BE2C (cell line): ENCODE measurements at regions not wholly inside any gene's neighbourhood (a gene's known extent, or its start where the extent isn't known, plus 50 kb on each side); places are given as distances from the start of the nearest gene placed in this dataset.
A peak's percentile ranks its signal among the peaks of the same experiment; 100 is the strongest.

Experiments
- DNase-seq: peaks from one replicate; pipeline ENCODE4 v3.0.0-alpha.2; 2020
- H3K27me3 ChIP-seq: fragments of 250-450 bp; sonication (Bioruptor Pico); 2 replicates; pipeline ENCODE4 v1.5.1; 2020; ENCODE audit warnings: mild to moderate bottlenecking
- H3K36me3 ChIP-seq: fragments of 250-450 bp; sonication (Bioruptor Pico); 2 replicates; pipeline ENCODE4 v1.5.1; 2020; ENCODE audit warnings: mild to moderate bottlenecking
- H3K4me1 ChIP-seq: fragments of 250-450 bp; sonication (Bioruptor Pico); 2 replicates; pipeline ENCODE4 v1.5.1; 2020
- H3K4me3 ChIP-seq: 2 replicates; pipeline ENCODE4 v1.5.1; 2011; ENCODE audit warnings: low read depth, low read length
- H3K9me3 ChIP-seq: fragments of 250-450 bp; sonication (Bioruptor Pico); 2 replicates; pipeline ENCODE4 v1.5.1; 2020
- CTCF ChIP-seq: IDR thresholded peaks from 2 replicates; pipeline ENCODE4 v1.5.1; 2012; ENCODE audit warnings: mild to moderate bottlenecking, low read depth, low read length

GRCh38 chr12:61991661-61992060 is 268.5 kb upstream of the USP15 start:
- H3K36me3 ChIP-seq, result no peaks in the 10 kb centered on the region
- no peaks in the 10 kb centered on the region for H3K4me1 ChIP-seq
- no peak overlapping the region for H3K4me3 ChIP-seq
- no peaks in the 10 kb centered on the region for H3K9me3 ChIP-seq
- no peak for DNase-seq
- H3K27me3 ChIP-seq, result no peaks in the 10 kb centered on the region
- no peak for TF ChIP-seq CTCF

GRCh38 chr12:61993734-61994345 is 266.4 kb upstream of the USP15 start:
- H3K4me1 ChIP-seq, result no peaks in the 10 kb centered on the region
- no peaks in the 10 kb centered on the region for H3K27me3 ChIP-seq
- H3K9me3 ChIP-seq, result no peaks in the 10 kb centered on the region
- no peaks in the 10 kb centered on the region for H3K36me3 ChIP-seq
- H3K4me3 ChIP-seq, result no peak overlapping the region
- no peak for DNase-seq
- TF ChIP-seq CTCF, result peak; percentile 40

GRCh38 chr12:61996717-61997116 is 263.5 kb upstream of the USP15 start:
- H3K36me3 ChIP-seq, result no peaks in the 10 kb centered on the region
- H3K9me3 ChIP-seq, result no peaks in the 10 kb centered on the region
- no peak overlapping the region for H3K4me3 ChIP-seq
- no peaks in the 10 kb centered on the region for H3K4me1 ChIP-seq
- H3K27me3 ChIP-seq, result no peaks in the 10 kb centered on the region
- TF ChIP-seq CTCF, result no peak
- no peak for DNase-seq

- no peak for TF ChIP-seq CTCF
- Histone ChIP-seq H3K9me3 (no peaks in the 10 kb centered on the region), H3K4me1 (no peaks in the 10 kb centered on the region), H3K27me3 (no peaks in the 10 kb centered on the region), H3K4me3 (no peak overlapping the region), H3K36me3 (no peaks in the 10 kb centered on the region)
- no peak for DNase-seq
Observed at GRCh38 chr12:61998791-61999190, 261.4 kb upstream of the USP15 start.

GRCh38 chr12:61999311-61999710 is 260.9 kb upstream of the USP15 start:
- DNase-seq, result no peak
- no peak for TF ChIP-seq CTCF
- no peak overlapping the region for H3K4me3 ChIP-seq
- H3K9me3 ChIP-seq, result no peaks in the 10 kb centered on the region
- H3K36me3 ChIP-seq, result no peaks in the 10 kb centered on the region
- H3K27me3 ChIP-seq, result no peaks in the 10 kb centered on the region
- H3K4me1 ChIP-seq, result no peaks in the 10 kb centered on the region

- Histone ChIP-seq H3K9me3 (no peaks in the 10 kb centered on the region), H3K4me1 (no peaks in the 10 kb centered on the region)
- no peak for DNase-seq
Observed at GRCh38 chr12:62001424-62001823, 258.8 kb upstream of the USP15 start.

More at GRCh38 chr12:62001424-62001823, 258.8 kb upstream of the USP15 start:
- TF ChIP-seq CTCF, result no peak
- H3K27me3 ChIP-seq, result no peaks in the 10 kb centered on the region
- no peaks in the 10 kb centered on the region for H3K36me3 ChIP-seq
- H3K4me3 ChIP-seq, result no peak overlapping the region
